ACHN (cell line): ENCODE measurements at regions not wholly inside any gene's neighbourhood (a gene's known extent, or its start where the extent isn't known, plus 50 kb on each side); places are given as distances from the start of the nearest gene placed in this dataset.

Source experiments
- DNase-seq: peaks from one replicate; pipeline ENCODE4 v3.0.0-alpha.2; 2015
- in situ Hi-C: cut with HindIII; loops from 2 replicates; pipeline ENCODE4 v1.10.0; 2017; ENCODE audit warnings: low sequenced_read_pairs, low pct_ligation_motif_present, low pct_unique_long_range_greater_than_20kb

DNA sequence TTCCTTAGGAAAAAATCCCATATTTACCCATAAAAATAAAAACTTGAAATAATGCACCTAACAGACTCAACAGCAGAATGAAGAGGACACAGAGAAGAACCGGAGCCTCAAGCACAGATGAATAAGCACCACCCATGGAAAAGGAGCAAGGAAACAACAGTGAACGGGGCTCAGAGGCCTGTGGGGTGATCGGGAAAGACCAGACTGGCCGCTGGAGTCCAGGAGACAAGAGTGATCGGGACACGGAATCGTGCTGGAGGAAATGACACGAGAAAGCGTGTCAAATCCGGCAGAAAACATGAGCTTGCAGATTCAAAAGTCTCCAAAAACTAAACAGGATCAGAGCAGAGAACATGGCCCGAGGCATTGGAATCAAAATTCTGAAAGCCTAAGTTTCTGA lies 448.0 kb upstream of the SALL3 start:
- in situ Hi-C loops: no loop called here
- DNase-seq: no peak

DNA sequence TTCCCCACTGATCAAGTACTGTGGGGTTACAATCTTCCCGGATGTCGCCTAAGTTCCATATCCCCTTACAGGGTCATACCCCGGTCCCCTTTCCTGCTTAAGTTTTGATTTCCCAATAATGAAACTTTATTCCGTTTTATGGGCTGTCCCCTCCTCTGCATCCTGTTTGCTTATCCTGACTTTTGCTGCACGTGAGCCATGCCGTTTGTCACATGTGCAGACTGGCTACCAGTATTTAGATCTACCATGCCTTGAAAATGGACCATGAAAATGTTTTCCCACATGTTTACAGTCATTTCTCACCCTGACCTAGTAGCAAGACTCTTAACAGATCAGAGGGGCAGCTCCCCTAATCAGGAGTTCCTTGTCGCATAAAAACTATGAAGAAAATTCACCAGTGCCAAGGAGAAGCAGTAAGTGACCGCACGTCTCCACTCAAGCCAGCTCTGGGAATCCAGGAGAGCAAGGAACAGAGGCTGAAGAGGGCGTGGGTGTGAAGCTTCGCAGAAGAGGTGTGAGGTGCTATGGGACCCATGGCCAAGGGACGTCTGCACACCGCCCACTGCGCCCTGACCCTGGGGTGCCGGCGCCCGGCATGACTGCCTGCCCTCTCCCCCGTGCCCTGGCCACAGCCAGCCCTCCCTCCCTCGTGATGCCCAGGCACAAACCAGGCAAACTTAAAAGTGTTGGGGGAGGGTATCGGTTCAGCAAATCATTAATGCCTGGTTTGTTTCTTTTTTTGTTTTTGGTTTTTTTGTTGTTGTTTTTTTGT lies 440.8 kb upstream of the SALL3 start:
- in situ Hi-C loops: no loop called here

DNA sequence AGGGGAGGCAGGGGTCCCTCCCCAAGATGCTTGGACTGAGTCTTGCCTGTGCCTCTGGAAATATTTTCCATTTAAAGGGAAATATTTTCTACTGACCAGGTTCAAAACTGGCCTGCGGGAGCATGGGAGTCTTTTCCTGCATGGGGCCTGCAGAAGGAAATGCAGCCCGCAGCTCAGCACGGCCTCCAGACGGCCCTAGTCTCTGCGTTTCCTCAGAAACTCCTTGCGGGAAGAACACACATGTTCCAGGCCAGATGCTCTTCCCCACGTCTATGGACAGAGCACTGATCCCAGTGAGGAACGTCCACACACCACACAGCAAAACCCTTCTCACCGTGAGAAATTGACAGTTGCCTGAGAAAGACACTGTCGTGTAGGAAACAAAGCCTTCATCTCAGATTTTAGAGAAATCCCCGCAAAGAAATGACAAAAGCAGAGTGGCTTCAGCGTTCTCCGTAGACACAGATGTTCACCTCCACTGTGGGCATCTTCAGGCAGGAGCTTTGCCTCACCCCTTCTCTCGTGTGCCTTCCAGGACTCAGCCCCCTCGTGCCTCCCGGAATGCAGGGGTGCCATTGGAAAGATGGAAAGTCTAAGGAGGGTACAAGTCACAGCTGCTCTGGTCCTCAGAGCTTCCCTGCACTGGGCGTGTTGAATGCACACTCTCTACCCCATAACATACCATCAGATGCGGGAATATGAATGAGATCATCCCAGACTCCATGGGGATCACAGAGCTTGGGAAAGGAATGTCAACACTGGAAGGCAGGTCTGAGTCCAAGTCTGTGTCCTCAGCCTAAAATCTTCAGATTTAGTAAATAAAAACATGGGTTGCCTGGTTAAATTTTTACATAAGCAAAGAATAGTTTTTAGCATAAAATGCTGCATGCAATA lies 438.7 kb upstream of the SALL3 start:
- DNase-seq: no peak
- in situ Hi-C loops: no loop called here

More for the DNA sequence above, 440.8 kb upstream of the SALL3 start:
- DNase-seq: no peak

DNA sequence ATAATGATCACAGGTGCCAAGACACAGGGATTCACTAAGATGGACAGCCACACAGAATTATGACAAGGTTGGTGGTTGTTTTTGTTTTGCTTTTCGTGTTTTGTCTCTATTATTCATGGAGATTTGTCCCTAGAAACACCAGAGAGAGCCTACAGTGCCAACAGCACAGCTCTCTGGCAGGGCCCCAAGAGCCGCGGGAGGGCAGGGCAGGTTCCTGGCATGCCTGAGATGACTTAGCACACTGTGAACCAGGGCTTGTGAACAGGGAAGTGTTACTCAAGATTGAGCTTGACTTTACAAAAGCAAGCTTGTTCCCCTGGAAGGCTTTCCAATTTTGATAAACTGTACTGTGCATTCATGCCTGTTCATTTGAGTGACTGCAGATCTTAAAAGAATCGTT lies 437.4 kb upstream of the SALL3 start:
- DNase-seq: no peak
- in situ Hi-C loops: no loop called here

DNA sequence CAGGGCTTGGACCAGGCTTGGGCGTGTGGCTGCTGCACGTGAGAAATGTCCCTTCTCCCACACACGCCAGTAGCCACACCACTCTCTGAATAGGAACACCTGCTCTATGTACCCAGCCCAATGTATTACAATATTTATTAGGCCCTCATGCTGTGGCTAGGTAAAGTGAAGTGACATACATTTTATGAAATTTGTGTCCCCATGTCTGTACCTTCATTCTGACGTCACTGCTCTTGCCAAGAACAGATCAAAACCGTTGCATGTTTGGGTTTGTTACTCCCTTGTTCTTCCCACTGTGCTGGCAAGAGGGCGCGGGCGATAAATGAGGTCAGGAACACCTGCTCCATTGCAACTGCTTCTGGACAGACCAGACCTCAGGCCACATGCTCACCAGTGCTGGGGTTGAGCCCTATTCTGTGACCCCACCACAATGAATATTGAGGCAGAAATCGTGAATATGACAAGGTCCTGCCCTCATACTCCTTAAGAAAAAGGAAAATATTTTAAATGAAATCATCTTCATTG lies 436.4 kb upstream of the SALL3 start:
- in situ Hi-C loops: no loop called here

DNA sequence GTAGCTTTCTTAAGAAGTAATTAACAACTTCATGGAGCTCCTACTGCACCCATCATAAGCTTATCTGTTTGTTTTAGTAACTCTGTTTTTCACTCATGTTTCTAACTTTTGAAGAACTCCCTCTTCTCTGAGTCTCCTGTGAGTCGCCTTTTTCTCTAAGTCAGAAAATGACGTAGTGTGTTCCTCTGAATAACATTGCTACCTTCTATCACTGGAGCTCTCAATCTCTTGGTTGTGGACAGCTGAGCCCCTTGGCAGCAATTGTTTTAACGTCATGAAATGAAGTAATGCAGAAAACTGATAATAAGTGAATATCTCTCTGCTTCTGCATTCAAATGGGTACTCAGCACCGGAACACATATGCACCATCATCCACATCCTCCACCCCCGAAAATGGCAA lies 433.3 kb upstream of the SALL3 start:
- in situ Hi-C loops: no loop called here
- DNase-seq: no peak

More for the DNA sequence above, 436.4 kb upstream of the SALL3 start:
- DNase-seq: no peak

DNA sequence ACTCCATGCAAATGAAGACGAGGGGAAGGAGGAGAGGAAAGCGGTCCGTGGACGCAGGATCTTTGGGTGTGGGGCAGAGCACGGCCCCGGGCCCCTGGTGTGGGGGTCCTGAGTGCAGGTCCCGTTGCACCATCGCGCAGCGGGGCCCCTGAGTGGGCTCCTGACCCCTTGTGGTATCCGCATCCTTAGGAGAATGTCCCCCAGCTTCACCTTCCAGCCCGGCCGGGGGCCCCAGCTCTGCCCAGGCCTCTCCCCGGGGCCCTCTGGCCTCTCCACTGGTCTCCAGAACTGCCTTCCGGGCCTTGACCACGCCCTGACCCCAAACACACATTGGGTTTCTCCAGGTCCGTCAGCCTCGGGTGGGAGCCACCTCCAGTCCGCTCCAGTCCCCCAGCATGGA lies 431.8 kb upstream of the SALL3 start:
- DNase-seq: no peak
- in situ Hi-C loops: no loop called here

DNA sequence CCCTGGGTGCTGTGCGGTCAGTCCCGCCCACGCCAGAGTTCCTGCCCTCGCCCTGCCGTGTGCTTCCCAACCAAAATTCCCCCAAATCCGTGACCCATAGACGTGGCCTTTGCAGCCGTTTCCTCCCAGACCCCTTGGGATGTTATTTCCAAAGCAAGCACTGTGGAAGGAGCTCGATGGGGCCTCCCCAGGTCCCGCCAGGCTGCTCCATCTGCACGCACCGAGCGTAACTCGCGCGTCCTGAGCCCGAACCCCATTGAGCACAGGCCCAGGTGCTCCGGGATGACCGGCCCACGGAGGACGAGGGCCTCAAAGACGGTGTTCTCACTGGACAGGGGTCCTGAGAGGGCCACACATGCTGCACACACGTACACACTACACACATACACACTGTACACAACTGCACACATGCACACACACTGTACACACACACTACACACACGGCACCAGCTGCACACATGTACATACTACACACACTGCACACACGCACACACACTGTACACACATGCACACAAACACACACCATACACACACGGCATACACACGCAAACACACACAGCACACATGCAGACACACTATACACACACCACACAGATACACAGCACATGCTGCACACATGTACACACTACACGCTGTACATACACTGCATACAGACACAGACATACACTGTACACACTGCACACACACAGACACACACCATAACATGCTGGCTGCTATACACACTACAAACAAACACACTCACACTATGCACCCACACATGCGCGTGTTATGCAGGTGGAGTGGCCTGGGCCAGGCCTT lies 431.2 kb upstream of the SALL3 start:
- no peak for DNase-seq
- in situ Hi-C loops: no loop called here

DNA sequence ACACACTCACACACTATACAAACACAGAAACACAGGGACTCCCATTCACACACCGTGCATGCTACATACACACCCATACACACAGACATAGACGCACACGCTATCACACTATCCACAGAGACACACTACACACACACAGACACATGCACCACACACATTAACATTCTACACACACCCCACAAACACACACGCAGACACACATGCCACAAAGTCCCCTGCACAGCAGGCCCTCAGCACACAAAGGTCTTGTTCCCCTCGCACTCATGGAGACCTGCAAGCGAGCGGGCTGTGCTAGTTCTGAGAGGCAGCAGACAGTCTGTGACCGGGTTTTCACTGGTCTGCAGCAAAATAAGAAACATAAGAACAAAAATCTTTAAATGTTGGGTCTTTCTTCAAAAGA lies 429.6 kb upstream of the SALL3 start:
- no peak for DNase-seq
- in situ Hi-C loops: no loop called here

DNA sequence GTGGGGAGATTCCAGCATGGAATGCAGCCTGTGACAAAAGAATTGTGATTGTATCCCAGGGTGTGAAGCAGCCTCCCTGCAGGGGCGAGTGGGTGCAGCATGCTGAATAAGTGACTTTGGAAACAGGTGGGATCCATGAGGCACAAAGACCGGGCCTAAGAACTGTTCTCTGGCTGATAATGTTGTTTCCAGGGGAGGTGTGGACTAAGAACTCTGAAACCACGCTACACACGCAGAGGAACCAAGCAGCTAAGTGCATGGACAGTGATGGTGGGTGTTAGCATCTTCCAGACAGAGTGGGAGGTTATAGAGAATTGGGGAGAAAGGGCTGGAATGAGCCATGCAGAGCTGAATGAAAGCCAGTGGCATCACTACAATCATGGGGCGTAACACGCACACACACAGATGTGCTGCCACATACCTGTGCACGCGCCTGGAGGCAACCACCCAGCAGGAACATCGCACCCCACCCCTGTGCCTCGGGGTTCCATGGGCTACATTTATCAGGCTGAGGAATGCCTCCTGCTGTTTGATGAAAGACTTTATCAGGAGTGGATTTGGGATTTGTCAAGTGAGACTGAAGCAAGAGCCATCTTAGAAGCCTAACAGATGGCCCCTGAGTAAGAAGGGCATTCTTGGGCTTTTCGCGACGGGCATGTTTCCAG lies 424.5 kb upstream of the SALL3 start:
- no peak for DNase-seq
- in situ Hi-C loops: no loop called here

DNA sequence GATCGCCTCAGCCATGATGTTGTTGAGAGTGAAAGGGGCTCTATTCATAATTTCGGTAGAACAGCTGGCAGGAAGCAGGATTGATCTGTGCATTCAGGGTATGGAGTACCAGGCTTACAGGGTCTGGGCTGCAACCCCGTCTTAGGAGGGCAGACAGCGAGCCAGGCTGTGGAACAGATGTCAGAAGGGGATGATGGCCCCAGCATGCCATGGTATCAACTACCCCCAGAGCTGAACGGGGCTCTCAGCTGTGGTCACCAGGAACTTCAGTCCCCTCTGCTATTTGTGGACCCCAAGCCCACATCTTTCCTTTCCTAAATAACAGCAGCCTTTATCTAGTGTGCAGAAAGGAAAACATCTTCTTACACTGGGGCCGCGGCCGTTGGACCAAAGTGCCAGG lies 422.2 kb upstream of the SALL3 start:
- DNase-seq: no peak
- in situ Hi-C loops: no loop called here

DNA sequence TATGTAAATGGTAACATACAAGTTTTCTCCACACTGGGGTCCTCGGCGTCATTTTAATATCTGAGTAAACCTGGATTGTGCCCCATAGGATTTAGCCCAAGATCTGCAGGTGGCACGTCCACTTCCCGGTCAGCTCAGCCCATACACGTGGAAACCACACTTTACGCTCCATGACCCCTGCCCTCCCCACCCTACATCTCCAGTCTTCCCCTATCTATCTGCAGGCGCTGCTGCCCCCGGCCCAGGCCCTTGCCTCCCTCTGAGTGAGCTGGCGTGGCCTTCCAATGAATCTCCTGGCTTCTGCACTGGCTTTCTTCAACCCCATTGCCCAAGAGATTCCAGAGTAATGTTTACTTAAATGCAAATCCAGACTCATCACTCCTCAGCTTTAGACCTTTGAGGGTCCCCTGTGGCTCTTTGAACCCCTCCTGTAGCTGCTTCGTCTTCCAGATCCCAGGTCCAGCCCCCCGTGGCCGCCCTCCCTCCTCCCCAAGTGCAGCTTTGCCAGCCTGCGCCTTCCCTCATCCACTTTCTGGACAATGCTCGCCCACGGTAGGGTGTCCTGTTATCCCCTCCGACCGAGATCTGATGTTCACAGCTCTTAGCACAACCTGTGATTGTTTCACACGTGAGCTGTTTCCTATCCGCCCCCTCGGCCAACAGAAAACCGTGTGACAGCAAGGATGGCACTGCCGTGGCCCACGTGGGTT lies 421.4 kb upstream of the SALL3 start:
- no peak for DNase-seq

DNA sequence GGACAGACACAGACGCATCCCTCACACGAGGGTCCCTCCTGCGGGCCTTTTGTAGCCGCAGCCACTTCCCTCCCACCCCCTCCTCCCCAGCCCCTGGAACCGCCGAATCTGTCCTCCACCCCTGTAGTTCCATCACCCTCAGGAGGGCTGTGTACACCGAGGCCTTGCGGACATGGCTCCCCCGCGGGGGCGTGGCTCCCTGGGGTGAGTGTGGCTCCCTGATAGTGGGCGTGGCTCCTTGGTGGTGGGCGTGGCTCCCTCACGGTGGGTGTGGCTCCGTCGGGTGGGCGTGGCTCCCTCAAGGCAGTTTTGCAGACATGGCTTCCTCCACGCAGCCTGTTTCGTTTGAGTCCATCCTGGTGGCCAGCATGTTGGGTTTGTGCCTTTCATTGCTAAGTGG lies 420.7 kb upstream of the SALL3 start:
- no peak for DNase-seq
- in situ Hi-C loops: no loop called here

More for the DNA sequence above, 421.4 kb upstream of the SALL3 start:
- in situ Hi-C loops: no loop called here

DNA sequence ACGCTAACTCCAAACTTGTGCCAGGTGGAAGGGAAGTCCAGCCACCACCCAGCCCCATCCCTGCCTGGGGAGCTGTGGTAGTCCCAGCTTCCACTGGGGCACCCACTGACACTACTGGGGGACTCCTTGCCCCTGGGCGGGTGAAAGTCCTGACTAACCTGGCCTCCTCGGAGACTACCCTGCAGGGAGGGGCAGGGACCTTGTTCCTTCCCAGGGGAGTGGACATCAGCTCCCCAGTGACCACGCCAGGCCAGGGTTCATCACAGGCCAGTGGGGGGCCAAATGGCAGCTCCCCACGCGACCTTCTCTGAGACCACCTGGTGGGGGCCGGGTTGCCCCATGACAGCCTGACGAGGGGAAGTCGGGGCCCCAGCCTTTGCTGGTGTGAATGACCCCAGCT lies 420.0 kb upstream of the SALL3 start:
- in situ Hi-C loops: no loop called here
- no peak for DNase-seq

DNA sequence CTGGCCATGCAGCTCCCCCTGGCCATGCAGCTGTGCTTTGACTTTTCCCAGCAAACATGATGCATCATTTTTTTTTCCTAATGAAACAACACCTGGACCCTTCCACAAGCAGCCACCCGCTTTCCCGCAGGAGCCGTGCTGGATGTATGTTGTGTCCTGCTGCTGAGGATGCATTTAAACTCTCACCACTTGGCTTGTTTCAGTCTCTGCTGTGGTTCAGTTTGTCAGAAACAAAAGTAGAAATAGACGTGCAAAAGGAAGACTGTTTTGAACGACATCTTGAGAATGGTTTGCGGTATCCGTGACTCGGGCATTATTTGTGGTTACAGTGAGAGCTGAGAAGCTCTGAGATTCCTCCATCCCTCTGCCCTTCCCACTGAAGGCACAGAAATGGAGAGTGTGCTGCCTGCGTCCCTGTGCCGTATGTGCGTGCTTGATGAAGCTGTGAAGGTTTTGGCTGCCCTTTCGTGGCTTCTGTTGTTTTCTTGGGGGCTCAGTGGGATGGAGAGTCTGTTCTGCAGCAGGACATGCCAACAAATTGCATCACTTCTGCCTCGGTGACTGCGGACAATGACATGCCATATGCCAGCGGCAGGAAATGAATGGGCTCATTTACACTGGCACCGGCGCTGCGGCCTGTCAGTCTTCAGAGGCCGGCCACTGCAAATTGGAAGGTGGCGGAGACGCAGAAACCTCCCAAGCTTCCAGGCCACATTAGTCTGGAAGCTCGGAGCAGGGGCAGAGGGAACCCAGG lies 417.7 kb upstream of the SALL3 start:
- DNase-seq: no peak
- in situ Hi-C loops: no loop called here

DNA sequence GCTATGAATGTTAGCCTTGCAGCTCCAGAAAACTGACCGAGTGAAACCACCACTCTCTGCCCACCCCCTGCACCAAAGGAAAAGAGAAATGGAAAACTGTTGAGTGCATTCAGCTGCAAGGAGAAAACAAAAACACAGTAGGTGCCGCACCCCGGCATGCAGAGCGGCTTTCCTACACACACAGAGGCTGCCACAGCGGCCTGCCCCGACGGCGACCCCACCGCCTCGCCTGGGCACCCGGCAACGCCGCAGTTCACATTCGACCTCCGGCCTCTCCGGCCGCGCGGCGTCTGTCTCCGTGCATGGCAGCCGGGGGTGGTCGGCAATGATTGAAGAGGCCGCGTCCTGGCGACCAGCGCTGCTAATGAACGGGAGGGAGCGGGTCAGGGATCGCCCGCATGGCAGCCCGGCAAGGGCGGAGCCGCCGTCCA lies 417.1 kb upstream of the SALL3 start:
- DNase-seq: no peak
- in situ Hi-C loops: no loop called here

DNA sequence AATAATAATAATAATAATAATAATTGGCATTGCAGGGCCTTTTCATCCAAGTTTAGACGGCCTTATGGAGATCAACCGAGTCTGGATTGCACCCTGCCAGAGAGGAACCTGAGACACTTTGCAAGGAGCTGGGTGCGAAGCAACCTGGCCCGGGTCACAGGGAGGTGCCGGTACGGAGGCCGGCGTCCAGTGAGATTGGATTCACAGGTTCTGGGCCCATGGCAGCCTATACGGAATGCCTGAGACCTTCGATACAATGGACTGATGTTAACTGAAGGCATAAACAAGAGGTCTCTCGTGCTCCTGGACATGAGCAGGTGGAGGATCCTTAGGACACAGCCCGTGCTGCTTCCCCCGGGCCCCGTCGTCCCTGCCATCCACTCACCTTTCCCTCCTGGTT lies 416.5 kb upstream of the SALL3 start:
- DNase-seq: no peak
- in situ Hi-C loops: no loop called here
